NCI-H2227 (cell line): ENCODE measurements at regions not wholly inside any gene's neighbourhood (a gene's known extent, or its start where the extent isn't known, plus 50 kb on each side); places are given as distances from the start of the nearest gene placed in this dataset.

Source experiments
- DNase-seq: peaks from one replicate; lab custom pipeline; 2025; ENCODE audit not compliant: unreplicated experiment; lab: John Stamatoyannopoulos, UW

- DNase-seq: no peak
These were observed 94.7 kb upstream of the CWC22 start for GRCh38 chr2:180101846-180102245.

GRCh38 chr2:180099308-180099707 is 92.2 kb upstream of the CWC22 start:
- no peak for DNase-seq

- no peak for DNase-seq
These were observed 78.0 kb upstream of the CWC22 start for GRCh38 chr2:180085144-180085543.

DNA sequence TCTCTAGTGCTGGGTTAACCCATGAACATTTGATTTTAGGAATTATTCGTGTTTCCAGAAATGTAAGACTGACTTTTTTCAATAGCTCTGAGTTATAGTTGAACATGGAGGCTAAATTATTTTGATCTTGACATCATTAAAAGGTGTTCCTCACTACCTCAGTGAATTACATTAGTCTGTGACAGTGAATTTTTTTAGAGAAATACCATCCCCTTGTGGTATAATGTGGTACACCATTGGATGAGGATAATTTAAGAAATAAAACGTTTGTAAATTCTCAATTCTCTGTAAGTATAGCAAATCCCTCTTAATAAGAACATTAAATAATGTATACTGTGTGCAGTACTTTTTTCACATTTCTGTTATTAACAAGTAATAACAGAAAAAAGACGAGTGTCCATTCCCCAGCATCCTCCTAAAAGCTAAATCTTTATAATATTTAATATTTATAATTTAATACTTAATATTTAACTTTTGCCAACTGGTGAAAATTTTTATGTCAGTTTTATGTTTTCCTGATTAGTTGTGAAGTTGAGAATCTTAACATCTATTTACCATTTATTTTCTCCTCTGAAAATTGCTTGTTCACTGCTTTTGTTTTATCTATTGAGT is 70.3 kb upstream of the CWC22 start:
- peak; percentile 24 for DNase-seq

- DNase-seq: no peak
These were observed 68.8 kb upstream of the CWC22 start for GRCh38 chr2:180075870-180076269.

- no peak for DNase-seq
These were observed 64.7 kb upstream of the CWC22 start for GRCh38 chr2:180071797-180072196.

DNA sequence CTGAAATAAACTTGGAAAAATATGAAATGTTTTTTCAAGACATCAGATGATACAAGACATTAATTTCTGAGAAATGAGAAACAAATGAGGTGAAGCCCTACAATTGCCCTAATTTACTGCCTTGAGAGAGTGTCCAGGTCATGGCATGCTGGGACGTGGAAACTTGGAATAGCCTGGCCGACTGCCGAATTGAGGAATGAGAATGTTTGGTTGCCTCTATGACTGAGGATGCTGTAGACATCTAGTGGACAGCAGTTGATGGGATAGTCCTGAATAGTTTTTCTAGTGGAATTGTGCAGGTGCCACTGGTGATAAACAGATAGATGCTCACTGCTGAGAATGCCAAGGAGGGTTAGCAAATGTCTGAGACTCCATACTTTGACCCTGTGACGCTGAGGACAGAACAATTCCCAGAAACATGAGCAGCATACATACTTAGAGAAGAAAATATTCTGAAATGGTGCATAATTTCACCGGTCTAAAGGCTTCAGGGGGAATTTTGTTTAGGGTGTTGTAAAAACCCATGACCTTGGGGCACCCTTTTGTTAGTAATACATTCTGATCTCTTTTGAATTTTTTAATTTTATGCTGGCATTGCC is 56.5 kb upstream of the CWC22 start:
- DNase-seq: no peak

GRCh38 chr2:180062178-180062577 is 55.1 kb upstream of the CWC22 start:
- no peak for DNase-seq

DNA sequence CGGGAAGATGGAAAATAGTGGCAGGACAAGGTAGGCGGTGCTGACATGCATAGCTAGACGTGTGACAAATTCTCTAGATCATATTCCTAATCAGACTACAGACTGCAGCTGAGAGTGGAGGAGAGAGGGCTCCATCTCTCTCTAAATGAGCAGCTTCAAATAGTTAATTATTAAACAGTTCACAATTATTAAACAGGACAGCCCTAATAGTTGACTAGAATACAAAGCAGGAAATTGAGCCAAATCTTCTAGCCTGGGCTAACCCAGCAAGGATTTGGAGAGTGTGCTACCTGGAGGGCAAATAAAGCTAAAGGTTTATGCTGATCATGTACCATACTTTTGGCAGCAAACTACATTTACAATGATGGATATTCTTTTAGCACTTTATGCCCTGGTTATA is 54.4 kb upstream of the CWC22 start:
- DNase-seq: no peak

DNA sequence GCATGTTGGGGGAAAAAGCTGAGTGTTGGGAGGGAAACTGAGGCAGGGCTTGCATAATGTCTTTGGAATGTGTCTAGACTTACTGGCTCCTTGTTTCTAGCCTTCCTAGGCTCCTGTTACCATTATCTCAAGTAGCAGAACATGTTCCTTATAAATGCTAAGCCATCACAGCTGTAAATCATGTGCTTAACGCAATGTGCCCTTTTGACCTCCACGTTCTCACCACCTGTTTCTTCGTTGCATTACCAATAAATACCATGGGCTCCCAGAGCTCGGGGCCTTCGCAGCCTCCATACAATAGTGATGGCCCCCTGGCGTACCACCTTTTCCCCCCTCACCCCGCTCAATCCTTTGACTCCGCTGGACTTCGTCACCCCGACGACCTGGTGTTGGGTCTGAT is 54.0 kb upstream of the CWC22 start:
- no peak for DNase-seq

DNA sequence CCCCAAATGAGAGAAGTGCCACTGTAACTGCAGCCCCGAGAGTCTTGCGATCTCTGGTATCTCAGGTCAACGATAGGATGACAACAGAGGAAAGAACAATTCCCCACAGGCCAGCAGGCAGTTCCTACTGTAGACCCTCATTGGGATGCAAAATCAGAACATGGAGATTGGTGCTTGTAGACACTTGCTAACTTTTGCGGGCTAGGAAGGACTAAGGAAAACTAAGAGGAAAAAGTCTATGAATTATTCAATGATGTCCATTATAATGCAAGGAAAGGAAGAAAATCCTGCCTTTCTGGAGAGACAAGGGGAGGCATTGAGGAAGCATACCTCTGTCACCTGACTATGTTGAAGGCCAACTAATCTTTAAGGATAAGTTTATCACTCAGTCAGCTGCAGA is 51.9 kb upstream of the CWC22 start:
- DNase-seq: no peak

GRCh38 chr2:180057706-180058412 is 50.8 kb upstream of the CWC22 start:
- DNase-seq: no peak
